ENCODE measurements at regions not wholly inside any gene's neighbourhood (a gene's known extent, or its start where the extent isn't known, plus 50 kb on each side); places are given as distances from the start of the nearest gene placed in this dataset.

DNA sequence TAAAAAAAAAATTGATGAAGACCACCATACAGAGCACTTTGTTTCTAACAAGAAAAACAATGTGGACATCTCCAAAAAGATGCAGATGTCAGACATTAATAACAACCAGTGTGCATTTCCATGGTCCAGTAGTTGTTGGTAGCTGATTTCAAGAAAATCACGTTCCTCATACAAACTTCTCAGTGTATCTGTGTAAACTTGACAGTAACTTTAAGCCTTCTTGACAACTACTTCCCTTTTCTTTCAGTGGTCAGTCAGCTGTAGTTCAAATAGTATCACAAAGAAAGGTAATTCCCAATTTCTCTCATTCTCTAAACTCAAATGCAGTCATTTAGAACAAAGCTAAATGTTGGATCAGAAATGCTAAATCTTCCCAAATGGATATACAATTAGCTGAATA lies 879.9 kb downstream of the AMY1C start:
- H3K9me3 Mint-ChIP-seq (ENCODE audit: unreplicated experiment), result no peaks in the 10 kb centered on the region
- DNase-seq (ENCODE audit: unreplicated experiment), result no peak
- no peak for TF ChIP-seq CTCF (IDR thresholded peaks at IDR 0.05; ENCODE audit: unreplicated experiment)
- intact Hi-C loops (cut with micrococcal nuclease), result no loop called here
- no peaks in the 10 kb centered on the region for H3K4me1 Mint-ChIP-seq (ENCODE audit: insufficient read depth, unreplicated experiment)
- POLR2A ChIA-PET, result no interaction called here
- CTCF ChIA-PET, result interaction anchor here (0.5 to 1.1 kb wide), 4 partner anchors 8 to 493 kb away, joined by 3 to 4 read pairs (median 4); no protein-coding TSS in a partner anchor
- H3K4me3 Mint-ChIP-seq (ENCODE audit: unreplicated experiment), result no peak overlapping the region
- no peaks in the 10 kb centered on the region for H3K27me3 Mint-ChIP-seq (ENCODE audit: insufficient read depth, unreplicated experiment)
- no peaks in the 10 kb centered on the region for H3K36me3 Mint-ChIP-seq (ENCODE audit: insufficient read depth, unreplicated experiment)
- no TSS peak for BruUV-seq (replicated peaks)
- H3K27ac Mint-ChIP-seq (ENCODE audit: low read depth, unreplicated experiment), result no peak overlapping the region

- Mint-ChIP-seq H3K4me3 (ENCODE audit: unreplicated experiment) (no peak overlapping the region), H3K36me3 (ENCODE audit: insufficient read depth, unreplicated experiment) (no peaks in the 10 kb centered on the region), H3K27ac (ENCODE audit: low read depth, unreplicated experiment) (no peak overlapping the region), H3K27me3 (ENCODE audit: insufficient read depth, unreplicated experiment) (no peaks in the 10 kb centered on the region), H3K9me3 (ENCODE audit: unreplicated experiment) (no peaks in the 10 kb centered on the region), H3K4me1 (ENCODE audit: insufficient read depth, unreplicated experiment) (no peaks in the 10 kb centered on the region)
- intact Hi-C loops (cut with micrococcal nuclease), result no loop called here
- no peak for TF ChIP-seq CTCF (IDR thresholded peaks at IDR 0.05; ENCODE audit: unreplicated experiment)
- POLR2A ChIA-PET, result interaction anchor here (0.6 kb wide), 1 partner anchor 647 kb away, joined by 3 read pairs; no protein-coding TSS in a partner anchor
- DNase-seq (ENCODE audit: unreplicated experiment), result no peak
- no TSS peak for BruUV-seq (replicated peaks)
- CTCF ChIA-PET, result interaction anchor here (1.0 to 1.1 kb wide), 3 partner anchors 8 to 18 kb away, joined by 3 to 4 read pairs (median 4); no protein-coding TSS in a partner anchor
These were observed 881.0 kb downstream of the AMY1C start for GRCh38 chr1:104630567-104631149.

DNA sequence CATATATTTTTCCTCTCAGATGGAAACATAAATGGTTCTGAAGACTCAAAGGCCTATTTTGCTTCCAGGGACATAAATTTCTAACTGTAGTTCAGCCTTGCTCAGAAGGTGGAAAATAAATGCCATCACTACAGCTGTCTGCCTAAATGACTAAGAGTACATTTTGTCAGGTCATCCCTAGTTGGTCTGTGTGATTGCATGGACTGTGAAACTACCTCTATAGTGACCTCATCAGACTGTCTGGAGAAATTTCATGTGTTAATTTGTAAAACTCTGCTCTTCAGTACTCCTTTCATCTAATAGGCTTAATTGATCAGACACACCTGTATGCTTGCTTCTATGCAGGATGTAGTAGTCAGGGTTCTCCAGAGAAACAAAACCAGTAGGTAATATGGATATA lies 886.9 kb downstream of the AMY1C start:
- ChIA-PET POLR2A (no interaction called here), CTCF (no interaction called here)
- no peaks in the 10 kb centered on the region for H3K36me3 Mint-ChIP-seq (ENCODE audit: insufficient read depth, unreplicated experiment)
- no peak overlapping the region for H3K27ac Mint-ChIP-seq (ENCODE audit: low read depth, unreplicated experiment)
- no peak for TF ChIP-seq CTCF (IDR thresholded peaks at IDR 0.05; ENCODE audit: unreplicated experiment)
- H3K27me3 Mint-ChIP-seq (ENCODE audit: insufficient read depth, unreplicated experiment), result no peaks in the 10 kb centered on the region
- no TSS peak for BruUV-seq (replicated peaks)
- H3K4me1 Mint-ChIP-seq (ENCODE audit: insufficient read depth, unreplicated experiment), result no peaks in the 10 kb centered on the region
- intact Hi-C loops (cut with micrococcal nuclease), result loop anchor here (5.0 kb wide), 1 partner anchor 514 kb away; no protein-coding TSS in a partner anchor
- H3K4me3 Mint-ChIP-seq (ENCODE audit: unreplicated experiment), result no peak overlapping the region
- DNase-seq (ENCODE audit: unreplicated experiment), result peak; percentile 42
- no peaks in the 10 kb centered on the region for H3K9me3 Mint-ChIP-seq (ENCODE audit: unreplicated experiment)

DNA sequence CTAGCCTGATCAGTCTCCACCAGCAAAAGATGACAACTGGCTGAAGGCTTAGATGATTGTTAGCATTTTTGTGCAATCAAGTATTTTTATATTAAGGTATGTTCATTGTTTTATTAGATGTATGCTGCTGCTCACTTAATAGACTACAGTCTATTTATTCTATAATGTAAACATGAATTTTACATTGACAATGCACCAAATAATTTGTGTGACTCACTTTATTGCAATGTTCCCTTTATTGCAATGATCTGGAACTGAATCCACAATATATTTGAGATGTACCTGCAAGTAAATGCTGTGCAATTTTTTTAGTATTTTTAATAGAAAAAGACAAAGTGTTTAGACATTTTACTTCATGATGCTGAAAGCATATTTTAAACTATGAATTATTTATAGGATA lies 896.5 kb downstream of the AMY1C start:
- no peak overlapping the region for H3K4me3 Mint-ChIP-seq (ENCODE audit: unreplicated experiment)
- ChIA-PET CTCF (no interaction called here), POLR2A (interaction anchor here (0.6 kb wide), 1 partner anchor 1304 kb away, joined by 3 read pairs; no protein-coding TSS in a partner anchor)
- H3K27me3 Mint-ChIP-seq (ENCODE audit: insufficient read depth, unreplicated experiment), result no peaks in the 10 kb centered on the region
- DNase-seq (ENCODE audit: unreplicated experiment), result no peak
- BruUV-seq (replicated peaks), result no TSS peak
- no peaks in the 10 kb centered on the region for H3K9me3 Mint-ChIP-seq (ENCODE audit: unreplicated experiment)
- H3K4me1 Mint-ChIP-seq (ENCODE audit: insufficient read depth, unreplicated experiment), result no peaks in the 10 kb centered on the region
- H3K36me3 Mint-ChIP-seq (ENCODE audit: insufficient read depth, unreplicated experiment), result no peaks in the 10 kb centered on the region
- TF ChIP-seq CTCF (IDR thresholded peaks at IDR 0.05; ENCODE audit: unreplicated experiment), result no peak
- H3K27ac Mint-ChIP-seq (ENCODE audit: low read depth, unreplicated experiment), result no peak overlapping the region
- intact Hi-C loops (cut with micrococcal nuclease), result loop anchor here (5.0 kb wide), 1 partner anchor 699 kb away; no protein-coding TSS in a partner anchor

Measured in MCF 10A (cell line).